ENCODE measurements at regions not wholly inside any gene's neighbourhood (a gene's known extent, or its start where the extent isn't known, plus 50 kb on each side); places are given as distances from the start of the nearest gene placed in this dataset.

DNA sequence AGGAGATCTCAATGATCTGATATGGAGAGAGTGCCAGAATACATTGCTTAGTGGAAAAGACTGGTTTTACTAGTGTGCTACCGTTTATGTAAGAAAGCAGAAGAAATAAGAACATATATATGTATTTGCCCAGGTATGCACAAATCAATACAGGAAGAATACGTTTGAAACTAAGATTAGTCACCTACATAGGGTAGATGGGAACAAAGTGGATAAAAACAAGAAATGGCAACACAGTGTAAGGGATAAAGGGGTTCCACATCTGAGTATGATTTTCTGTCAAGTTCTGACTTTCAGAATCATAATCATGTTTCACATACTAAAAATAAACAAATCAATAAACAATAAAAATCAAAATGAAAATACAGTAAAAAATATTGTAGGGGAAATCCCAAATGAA lies 148.6 kb upstream of the NAMPT start:
- Mint-ChIP-seq H3K4me1 (ENCODE audit: low read depth) (peaks cover 19% of the 10 kb centered on the region), H3K36me3 (ENCODE audit: low read depth) (peaks cover 3% of the 10 kb centered on the region), H3K27ac (no peak overlapping the region), H3K9me3 (peaks cover 15% of the 10 kb centered on the region), H3K27me3 (ENCODE audit: low read depth) (no peaks in the 10 kb centered on the region), H3K4me3 (ENCODE audit: low read depth) (no peak overlapping the region)
- intact Hi-C loops (cut with micrococcal nuclease): no loop called here
- DNase-seq (ENCODE audit: low spot score): no peak

DNA sequence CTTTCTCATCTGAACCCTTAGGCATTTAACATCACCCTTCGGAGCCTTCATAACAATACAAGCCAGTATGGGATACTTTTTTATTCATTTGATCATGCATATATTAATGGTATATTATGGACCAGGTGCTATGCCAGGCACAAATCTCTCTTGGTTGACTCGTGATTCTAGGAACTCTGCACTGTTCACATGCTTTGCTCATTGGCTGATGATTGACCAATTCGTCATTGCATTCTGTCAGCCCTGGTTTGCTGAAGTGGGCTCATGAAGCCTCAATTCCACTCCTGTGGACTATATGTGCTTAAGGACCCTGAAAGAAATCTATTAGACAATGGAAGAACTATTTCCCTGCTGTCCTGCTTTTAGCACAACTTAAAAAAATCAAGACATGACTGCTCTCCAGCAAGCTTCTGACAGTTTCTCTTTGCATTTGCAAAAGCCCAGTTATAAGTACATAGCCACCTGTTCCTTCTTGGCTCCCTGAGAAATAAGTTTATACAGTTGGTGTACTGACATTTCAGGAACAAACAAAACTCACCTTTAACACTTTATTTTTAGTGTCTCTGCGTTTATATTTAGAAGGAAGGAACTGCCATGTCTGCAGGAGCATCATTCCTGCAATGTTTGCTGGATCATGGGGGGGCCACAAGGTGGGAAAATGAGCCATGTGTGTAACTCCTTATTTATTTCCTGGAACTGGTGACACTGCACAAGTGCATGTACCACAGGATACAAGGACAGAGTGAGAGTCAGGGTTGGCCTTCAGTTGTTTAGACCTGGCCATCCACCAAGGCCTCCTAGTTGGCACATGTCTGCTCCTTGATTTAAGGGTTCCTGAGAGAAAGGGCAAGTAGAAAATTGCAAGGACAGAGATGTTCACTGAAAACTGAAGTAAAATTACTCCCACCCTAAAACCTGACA lies 146.0 kb upstream of the NAMPT start:
- Mint-ChIP-seq H3K4me1 (ENCODE audit: low read depth) (peaks cover 34% of the 10 kb centered on the region), H3K4me3 (ENCODE audit: low read depth) (no peak overlapping the region), H3K27ac (no peak overlapping the region), H3K36me3 (ENCODE audit: low read depth) (no peaks in the 10 kb centered on the region), H3K9me3 (no peaks in the 10 kb centered on the region), H3K27me3 (ENCODE audit: low read depth) (no peaks in the 10 kb centered on the region)
- intact Hi-C loops (cut with micrococcal nuclease): no loop called here
- no peak for DNase-seq (ENCODE audit: low spot score)

DNA sequence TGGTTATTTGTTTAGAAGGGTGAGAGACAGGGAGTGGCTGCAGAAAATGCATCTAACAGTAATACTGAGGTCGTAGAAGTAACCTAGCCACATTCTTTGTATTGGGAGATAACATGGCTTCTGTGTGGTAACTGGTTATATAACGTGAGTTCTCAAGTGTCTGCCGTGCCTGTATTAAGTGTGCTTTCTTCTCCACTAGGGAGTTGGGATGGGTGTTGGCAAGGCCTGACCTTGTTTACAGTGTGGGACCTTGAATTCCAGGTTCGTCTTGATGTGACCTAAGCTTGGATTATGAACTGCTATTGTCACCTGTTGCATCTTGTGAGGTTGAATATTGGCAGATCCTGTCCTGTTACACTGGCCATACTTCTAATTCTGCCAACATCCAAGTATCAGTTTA lies 145.3 kb upstream of the NAMPT start:
- DNase-seq (ENCODE audit: low spot score): no peak
- Mint-ChIP-seq H3K4me3 (ENCODE audit: low read depth) (no peak overlapping the region), H3K9me3 (no peaks in the 10 kb centered on the region), H3K27ac (no peak overlapping the region), H3K4me1 (ENCODE audit: low read depth) (peaks cover 41% of the 10 kb centered on the region), H3K27me3 (ENCODE audit: low read depth) (no peaks in the 10 kb centered on the region), H3K36me3 (ENCODE audit: low read depth) (no peaks in the 10 kb centered on the region)
- intact Hi-C loops (cut with micrococcal nuclease): no loop called here

DNA sequence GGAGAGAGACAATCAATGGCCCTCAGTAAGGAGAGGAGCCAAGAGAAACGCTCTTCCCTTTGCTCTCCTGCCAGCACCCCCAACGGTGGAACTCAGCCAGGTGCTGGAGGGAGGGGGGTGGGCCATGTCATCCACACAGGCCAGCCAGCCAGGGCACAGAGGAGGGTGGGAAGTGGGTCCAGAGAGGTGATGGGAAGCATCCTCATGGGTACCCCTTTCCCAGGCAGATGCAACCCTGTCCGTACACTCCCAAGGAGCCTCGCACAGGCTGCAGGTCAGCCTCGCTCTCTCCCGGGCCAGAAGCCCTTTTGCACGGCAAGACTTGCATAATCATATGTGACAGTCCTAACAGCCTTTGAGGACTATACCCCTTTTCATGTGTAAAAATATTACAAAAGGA lies 142.0 kb upstream of the NAMPT start:
- DNase-seq (ENCODE audit: low spot score): no peak
- intact Hi-C loops (cut with micrococcal nuclease): loop anchor here (5.0 kb wide), 2 partner anchors 445 to 620 kb away; no protein-coding TSS in a partner anchor
- no peaks in the 10 kb centered on the region for H3K27me3 Mint-ChIP-seq (ENCODE audit: low read depth)
- H3K4me1 Mint-ChIP-seq (ENCODE audit: low read depth): peaks cover 64% of the 10 kb centered on the region
- H3K36me3 Mint-ChIP-seq (ENCODE audit: low read depth): no peaks in the 10 kb centered on the region
- H3K9me3 Mint-ChIP-seq: no peaks in the 10 kb centered on the region
- H3K4me3 Mint-ChIP-seq (ENCODE audit: low read depth): no peak overlapping the region
- H3K27ac Mint-ChIP-seq: peak overlapping the region; percentile 98

DNA sequence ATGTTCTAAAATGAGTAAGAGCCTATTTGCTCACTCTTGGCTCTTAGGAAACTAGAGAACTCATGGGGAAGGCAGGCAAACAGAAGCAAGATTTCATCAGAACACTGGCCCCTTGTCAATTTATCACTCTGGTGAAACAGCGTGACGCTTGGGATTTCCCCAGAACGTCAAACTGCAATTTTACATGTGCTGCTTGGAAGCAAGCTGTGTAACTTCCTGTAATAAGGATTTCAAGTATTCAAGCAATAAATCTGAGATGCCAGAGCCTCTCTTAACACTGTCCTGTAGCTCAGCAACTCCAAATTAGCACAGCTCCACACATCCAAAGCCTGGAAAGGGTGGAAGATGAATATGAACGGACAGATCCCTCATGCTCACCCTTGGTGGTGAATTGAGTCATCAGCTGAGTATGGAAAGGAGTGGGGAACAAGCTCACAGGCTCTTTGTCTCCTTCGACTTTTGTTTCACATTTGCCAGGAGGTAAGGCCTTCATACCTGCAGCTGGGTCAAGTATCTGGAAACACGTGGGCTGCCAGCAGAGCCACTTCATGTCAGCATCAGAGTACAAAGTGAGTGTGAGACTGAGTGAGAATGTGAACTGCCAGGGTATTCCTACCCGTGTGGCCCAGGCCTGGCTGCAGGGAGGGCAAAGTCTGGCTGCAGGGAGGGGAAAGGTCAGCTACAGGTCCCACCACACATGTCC lies 140.4 kb upstream of the NAMPT start:
- no peaks in the 10 kb centered on the region for H3K27me3 Mint-ChIP-seq (ENCODE audit: low read depth)
- intact Hi-C loops (cut with micrococcal nuclease): loop anchor here (1.0 to 5.0 kb wide), 9 partner anchors 19 to 618 kb away; no protein-coding TSS in a partner anchor

DNA sequence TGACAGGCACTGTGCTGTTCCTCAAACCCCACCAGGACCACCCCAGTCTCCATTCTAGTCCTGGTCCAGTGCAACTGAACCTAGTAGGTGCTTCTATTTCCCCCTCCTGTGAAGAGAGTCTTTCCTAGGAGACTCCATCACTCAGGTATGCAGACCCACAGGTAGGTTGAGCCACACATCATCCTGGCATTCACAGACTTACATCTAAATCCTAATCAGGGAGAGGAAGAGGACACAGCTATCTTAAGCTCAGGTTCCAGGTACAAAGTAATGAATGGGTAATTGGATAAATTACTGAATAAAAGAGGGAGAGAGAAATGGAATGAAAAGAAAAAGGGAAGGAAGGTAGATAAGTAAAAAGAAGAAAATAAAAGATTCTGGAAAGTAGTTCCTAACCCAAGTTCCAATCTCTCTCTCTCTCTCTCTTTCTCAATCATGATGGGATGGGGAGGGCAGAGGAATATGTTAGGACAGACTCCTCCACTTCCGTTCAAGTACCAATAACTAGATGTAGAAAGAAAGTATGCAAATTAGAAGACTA lies 139.8 kb upstream of the NAMPT start:
- Mint-ChIP-seq H3K4me3 (ENCODE audit: low read depth) (peak overlapping the region; percentile 65), H3K4me1 (ENCODE audit: low read depth) (peaks cover 78% of the 10 kb centered on the region), H3K27me3 (ENCODE audit: low read depth) (no peaks in the 10 kb centered on the region), H3K27ac (peak overlapping the region; percentile 98), H3K36me3 (ENCODE audit: low read depth) (no peaks in the 10 kb centered on the region), H3K9me3 (no peaks in the 10 kb centered on the region)
- intact Hi-C loops (cut with micrococcal nuclease): loop anchor here (1.0 to 5.0 kb wide), 10 partner anchors 18 to 617 kb away; no protein-coding TSS in a partner anchor
- no peak for DNase-seq (ENCODE audit: low spot score)

More for the DNA sequence above, 140.4 kb upstream of the NAMPT start:
- Mint-ChIP-seq H3K4me1 (ENCODE audit: low read depth) (peaks cover 75% of the 10 kb centered on the region), H3K9me3 (no peaks in the 10 kb centered on the region), H3K27ac (peak overlapping the region; percentile 98), H3K36me3 (ENCODE audit: low read depth) (no peaks in the 10 kb centered on the region), H3K4me3 (ENCODE audit: low read depth) (peak overlapping the region; percentile 65)
- peak; percentile 44 for DNase-seq (ENCODE audit: low spot score)

DNA sequence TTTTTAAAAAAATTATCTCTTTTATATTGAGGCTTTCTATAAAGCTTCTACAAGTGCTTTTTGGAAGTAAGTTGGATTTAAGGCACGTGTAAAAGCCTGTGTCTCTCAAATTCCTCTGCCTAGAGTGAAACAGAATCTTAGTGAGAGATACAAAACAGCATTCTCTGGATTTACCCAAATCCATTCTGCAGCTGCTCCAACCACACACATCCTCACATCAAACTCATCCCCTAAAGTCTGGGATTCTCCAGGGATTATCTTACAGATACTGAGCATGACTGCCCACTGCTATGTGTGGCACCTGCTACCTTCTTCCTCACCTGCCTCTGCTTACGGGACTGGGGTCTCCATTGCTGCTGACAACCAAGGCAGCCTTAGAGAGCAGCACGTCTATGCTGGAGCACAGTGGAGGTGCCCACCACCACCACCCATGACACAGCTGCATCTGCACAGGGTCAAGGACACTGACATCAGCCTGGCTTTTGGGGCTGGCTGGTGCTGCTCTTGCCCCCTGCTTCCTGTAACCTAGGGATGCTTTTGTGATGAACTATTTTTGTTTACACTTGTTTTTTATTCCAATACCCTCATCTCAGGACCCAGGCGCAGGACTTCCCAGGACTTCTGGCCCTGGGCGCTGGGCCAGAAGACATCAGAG lies 139.2 kb upstream of the NAMPT start:
- DNase-seq (ENCODE audit: low spot score): no peak
- Mint-ChIP-seq H3K4me1 (ENCODE audit: low read depth) (peaks cover 79% of the 10 kb centered on the region), H3K36me3 (ENCODE audit: low read depth) (no peaks in the 10 kb centered on the region), H3K27me3 (ENCODE audit: low read depth) (no peaks in the 10 kb centered on the region), H3K4me3 (ENCODE audit: low read depth) (no peak overlapping the region), H3K9me3 (no peaks in the 10 kb centered on the region), H3K27ac (peak overlapping the region; percentile 98)
- intact Hi-C loops (cut with micrococcal nuclease): loop anchor here (2.0 to 5.0 kb wide), 2 partner anchors 39 to 348 kb away; no protein-coding TSS in a partner anchor

DNA sequence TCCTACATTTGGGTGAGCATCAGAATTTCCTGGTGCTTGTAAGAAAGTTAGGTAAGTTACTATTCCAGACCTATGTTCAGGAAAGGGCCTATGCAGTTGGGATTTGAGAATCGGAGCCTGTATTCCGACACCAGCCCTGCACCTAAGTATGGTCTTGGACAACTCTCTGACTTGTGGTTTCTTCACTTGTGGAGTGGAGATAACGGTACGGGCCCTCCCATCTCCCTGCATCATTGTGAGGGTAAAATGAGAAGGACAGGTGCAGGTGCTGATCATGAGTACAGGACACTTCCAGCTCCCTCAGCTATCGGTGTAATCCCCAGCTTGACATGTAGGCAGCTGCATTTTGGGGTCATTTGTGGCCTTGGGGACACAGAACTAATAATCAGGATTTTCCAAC lies 138.3 kb upstream of the NAMPT start:
- Mint-ChIP-seq H3K27me3 (ENCODE audit: low read depth) (no peaks in the 10 kb centered on the region), H3K27ac (no peak overlapping the region), H3K36me3 (ENCODE audit: low read depth) (no peaks in the 10 kb centered on the region), H3K4me1 (ENCODE audit: low read depth) (peaks cover 83% of the 10 kb centered on the region), H3K4me3 (ENCODE audit: low read depth) (no peak overlapping the region), H3K9me3 (no peaks in the 10 kb centered on the region)
- DNase-seq (ENCODE audit: low spot score): no peak
- intact Hi-C loops (cut with micrococcal nuclease): loop anchor here (5.0 kb wide), 1 partner anchor 349 kb away; no protein-coding TSS in a partner anchor

DNA sequence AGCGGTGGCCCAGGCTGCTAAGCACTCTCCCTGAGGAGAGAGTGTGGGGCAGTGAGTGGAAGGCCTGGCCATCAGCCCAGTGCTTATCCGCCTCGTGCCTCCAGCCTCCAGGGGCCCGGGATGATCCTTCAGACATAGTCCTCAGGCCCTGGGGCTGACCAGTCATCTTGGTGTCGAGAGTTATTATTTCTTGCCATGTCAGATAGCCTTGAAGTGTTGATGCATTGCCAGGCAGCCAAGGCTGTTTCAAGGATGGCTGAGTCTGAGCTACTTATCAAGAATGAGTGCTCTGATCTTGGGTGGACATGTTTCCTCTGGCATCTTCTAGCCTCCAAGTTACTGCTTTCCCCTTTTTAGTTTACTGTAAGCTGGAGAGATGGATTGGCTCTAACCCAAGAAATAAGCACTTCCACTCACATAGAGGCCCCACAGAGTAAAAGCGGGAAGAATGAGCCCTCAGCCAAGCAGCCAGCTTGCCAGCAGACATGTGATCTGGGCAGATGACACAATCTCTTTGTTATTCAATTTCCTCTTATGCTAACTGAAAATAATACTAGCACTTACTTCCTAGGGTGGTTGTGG lies 136.5 kb upstream of the NAMPT start:
- Mint-ChIP-seq H3K27me3 (ENCODE audit: low read depth) (no peaks in the 10 kb centered on the region), H3K4me1 (ENCODE audit: low read depth) (peaks cover 80% of the 10 kb centered on the region), H3K4me3 (ENCODE audit: low read depth) (no peak overlapping the region), H3K9me3 (peaks cover 12% of the 10 kb centered on the region), H3K36me3 (ENCODE audit: low read depth) (peaks cover 11% of the 10 kb centered on the region), H3K27ac (peak overlapping the region; percentile 51)
- DNase-seq (ENCODE audit: low spot score): no peak
- intact Hi-C loops (cut with micrococcal nuclease): loop anchor here (5.0 kb wide), 1 partner anchor 351 kb away; no protein-coding TSS in a partner anchor

DNA sequence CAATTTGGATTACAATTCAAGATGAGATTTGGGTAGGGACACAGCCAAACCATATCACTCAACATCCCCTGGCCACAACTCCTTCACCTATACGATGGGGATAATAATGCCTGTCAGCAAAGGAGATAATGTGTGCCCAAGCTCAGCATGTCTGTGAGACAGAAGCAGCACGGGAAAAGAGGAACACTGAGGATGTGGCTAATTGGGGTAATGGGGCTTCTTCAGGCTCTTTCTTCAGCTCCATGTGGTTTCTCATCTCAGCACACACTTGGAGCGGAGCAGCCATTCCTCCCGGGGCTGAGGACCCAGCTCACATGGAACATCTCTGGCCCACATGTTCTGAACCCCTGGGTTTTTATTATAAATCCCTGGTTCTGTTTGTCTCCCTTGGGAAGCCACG lies 136.0 kb upstream of the NAMPT start:
- intact Hi-C loops (cut with micrococcal nuclease): loop anchor here (5.0 kb wide), 1 partner anchor 352 kb away; no protein-coding TSS in a partner anchor
- peaks cover 75% of the 10 kb centered on the region for H3K4me1 Mint-ChIP-seq (ENCODE audit: low read depth)
- H3K36me3 Mint-ChIP-seq (ENCODE audit: low read depth): peaks cover 13% of the 10 kb centered on the region
- H3K4me3 Mint-ChIP-seq (ENCODE audit: low read depth): no peak overlapping the region
- H3K27me3 Mint-ChIP-seq (ENCODE audit: low read depth): no peaks in the 10 kb centered on the region
- DNase-seq (ENCODE audit: low spot score): no peak
- peaks cover 18% of the 10 kb centered on the region for H3K9me3 Mint-ChIP-seq
- H3K27ac Mint-ChIP-seq: no peak overlapping the region

DNA sequence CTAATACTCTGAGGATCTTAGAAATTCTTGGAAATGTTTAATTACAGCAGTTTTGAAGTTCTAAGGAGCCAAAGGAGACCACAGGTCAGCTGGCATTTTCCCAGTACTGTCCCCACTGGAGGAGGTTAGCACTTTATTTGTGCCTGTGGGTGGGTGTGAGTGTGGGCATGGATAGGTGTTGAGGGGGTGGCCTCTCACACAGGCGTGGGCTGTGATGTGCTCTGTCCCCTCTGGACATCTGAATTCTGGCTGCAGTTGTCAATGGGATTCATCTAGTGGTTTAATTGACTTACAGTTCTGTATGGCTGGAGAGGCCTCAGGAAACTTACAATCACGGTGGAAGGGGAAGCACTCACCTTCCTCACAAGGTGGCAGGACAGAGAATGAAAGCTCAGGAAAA lies 135.4 kb upstream of the NAMPT start:
- H3K4me3 Mint-ChIP-seq (ENCODE audit: low read depth): no peak overlapping the region
- intact Hi-C loops (cut with micrococcal nuclease): loop anchor here (5.0 kb wide), 1 partner anchor 352 kb away; no protein-coding TSS in a partner anchor

More for the DNA sequence above, 135.4 kb upstream of the NAMPT start:
- Mint-ChIP-seq H3K4me1 (ENCODE audit: low read depth) (peaks cover 69% of the 10 kb centered on the region), H3K9me3 (peaks cover 23% of the 10 kb centered on the region), H3K27me3 (ENCODE audit: low read depth) (no peaks in the 10 kb centered on the region), H3K27ac (no peak overlapping the region), H3K36me3 (ENCODE audit: low read depth) (peaks cover 13% of the 10 kb centered on the region)
- no peak for DNase-seq (ENCODE audit: low spot score)
